Pons (tissue), 1 donor: ENCODE measurements at regions not wholly inside any gene's neighbourhood (a gene's known extent, or its start where the extent isn't known, plus 50 kb on each side); places are given as distances from the start of the nearest gene placed in this dataset.

Experiments
- DNase-seq: peaks from one replicate; pipeline ENCODE4 v3.0.0-alpha.2; 2016; ENCODE audit warnings: low spot score

- no peak for DNase-seq
Measured at GRCh38 chr15:31975830-31976229, 54.5 kb upstream of the CHRNA7 start.

GRCh38 chr15:31977138-31977537 is 53.2 kb upstream of the CHRNA7 start:
- no peak for DNase-seq

- DNase-seq: peak; percentile 31
Measured at GRCh38 chr15:31977812-31978661, 52.3 kb upstream of the CHRNA7 start.
